GM12892 (cell line): ENCODE measurements at regions not wholly inside any gene's neighbourhood (a gene's known extent, or its start where the extent isn't known, plus 50 kb on each side); places are given as distances from the start of the nearest gene placed in this dataset.

Experiments used
- DNase-seq: peaks from one replicate; pipeline ENCODE4 v3.0.0; 2011; ENCODE audit not compliant: insufficient read length
- FAIRE-seq: peaks from 2 replicates; lab custom pipeline; 2011; peaks lifted over from hg19 to GRCh38; lab: Jason Lieb, UNC
- POLR2A ChIP-seq: IDR thresholded peaks from 2 replicates; pipeline ENCODE4 v1.6.1; 2011; ENCODE audit warnings: low read depth, low read length, control low read depth
- POLR2AphosphoS5 ChIP-seq: IDR thresholded peaks from 2 replicates; pipeline ENCODE4 v1.6.1; 2011; ENCODE audit warnings: low read depth, low read length, control low read depth
- TAF1 ChIP-seq: IDR thresholded peaks from 2 replicates; pipeline ENCODE4 v1.6.1; 2011; ENCODE audit warnings: low read depth, mild to moderate bottlenecking, control low read depth, low read length, borderline replicate concordance

DNA sequence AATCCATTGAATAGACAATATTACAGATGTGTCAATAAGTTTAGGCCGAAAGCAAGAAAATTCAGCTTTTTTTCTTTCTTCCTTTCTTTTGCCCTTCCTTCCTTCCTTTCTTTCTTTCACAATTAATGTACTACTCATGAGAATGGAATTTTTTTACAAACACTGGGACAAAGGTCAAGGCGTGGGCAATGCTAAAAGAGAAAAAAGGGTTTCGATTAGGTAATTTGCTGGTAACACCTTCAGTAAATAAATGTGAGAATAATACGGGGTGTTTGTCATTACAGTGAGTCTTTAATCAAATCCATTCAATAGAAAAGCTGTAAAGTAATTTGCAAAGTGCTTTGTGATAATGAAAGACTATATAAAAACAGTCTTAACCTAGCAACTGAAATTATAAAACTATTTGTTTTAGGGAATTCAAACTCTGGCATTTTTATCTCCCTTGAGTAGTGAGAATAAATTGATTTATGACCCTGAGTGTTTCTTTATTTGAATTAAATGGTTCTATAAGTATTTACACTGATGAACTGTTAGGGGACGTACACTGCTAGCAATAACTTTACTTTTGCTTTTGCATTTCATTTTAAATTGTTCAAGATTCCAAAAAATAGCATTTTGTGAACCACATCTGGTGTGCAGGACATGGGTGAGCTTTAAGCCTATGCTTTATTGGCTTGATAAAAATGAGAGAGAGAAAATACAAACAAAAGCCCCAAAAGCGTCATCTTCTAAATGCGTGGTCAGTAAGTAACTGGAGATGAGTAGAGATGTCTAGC is 104.2 kb upstream of the THRB start:
- TF ChIP-seq TAF1, result no peak
- TF ChIP-seq POLR2A, result no peak
- TF ChIP-seq POLR2AphosphoS5, result no peak
- DNase-seq, result no peak
- no peak for FAIRE-seq

GRCh38 chr3:24601066-24601939 is 106.7 kb upstream of the THRB start:
- FAIRE-seq (no peak), DNase-seq (no peak)
- TF ChIP-seq POLR2AphosphoS5 (no peak), POLR2A (no peak), TAF1 (no peak)

DNA sequence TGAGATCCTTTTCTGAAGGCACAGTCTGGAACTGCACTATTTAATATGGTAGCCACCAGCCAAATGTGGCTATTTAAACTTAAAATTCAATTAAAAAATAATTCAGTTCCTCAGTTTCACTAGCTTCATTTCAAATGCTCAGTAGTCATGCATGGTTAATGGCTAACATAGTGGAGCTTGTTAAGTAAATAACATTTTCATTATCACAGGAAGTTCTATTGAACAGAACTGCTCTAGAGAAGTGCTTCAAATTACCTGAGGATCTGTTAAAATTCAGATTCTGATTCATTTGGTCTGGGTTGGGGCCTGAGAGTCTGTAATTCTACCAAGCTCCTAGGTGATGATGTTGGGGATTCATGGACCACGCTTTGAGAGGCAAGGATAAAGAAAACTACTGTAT is 109.6 kb upstream of the THRB start:
- DNase-seq, result no peak
- FAIRE-seq, result no peak
- no peak for TF ChIP-seq POLR2AphosphoS5
- no peak for TF ChIP-seq POLR2A
- TF ChIP-seq TAF1, result no peak

- no peak for TF ChIP-seq TAF1
- DNase-seq (no peak), FAIRE-seq (no peak)
Measured at GRCh38 chr3:24605511-24606028, 110.9 kb upstream of the THRB start.

DNA sequence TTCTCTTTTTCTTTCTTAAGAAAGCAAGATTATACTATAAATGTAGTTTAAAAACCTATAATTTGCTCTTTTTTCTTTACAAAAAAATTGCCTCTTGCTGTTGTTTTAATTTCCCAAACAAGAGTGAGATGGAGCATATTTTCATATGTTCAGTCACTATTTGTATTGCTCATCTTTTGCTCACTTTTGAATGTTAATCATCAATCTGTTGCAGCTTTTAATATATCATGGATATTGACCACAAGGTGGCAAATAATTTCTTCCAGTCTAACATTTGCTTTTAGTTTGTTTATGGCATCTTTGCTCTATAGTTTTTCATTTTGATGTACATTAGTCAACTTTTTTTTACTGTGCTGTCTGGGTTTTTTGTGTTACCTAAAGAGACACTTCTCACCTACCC is 112.6 kb upstream of the THRB start:
- DNase-seq, result no peak
- TF ChIP-seq POLR2AphosphoS5 (no peak), POLR2A (no peak), TAF1 (no peak)
- no peak for FAIRE-seq

GRCh38 chr3:24608701-24609390 is 114.2 kb upstream of the THRB start:
- TF ChIP-seq POLR2A (no peak), TAF1 (no peak), POLR2AphosphoS5 (no peak)
- DNase-seq (no peak), FAIRE-seq (no peak)

DNA sequence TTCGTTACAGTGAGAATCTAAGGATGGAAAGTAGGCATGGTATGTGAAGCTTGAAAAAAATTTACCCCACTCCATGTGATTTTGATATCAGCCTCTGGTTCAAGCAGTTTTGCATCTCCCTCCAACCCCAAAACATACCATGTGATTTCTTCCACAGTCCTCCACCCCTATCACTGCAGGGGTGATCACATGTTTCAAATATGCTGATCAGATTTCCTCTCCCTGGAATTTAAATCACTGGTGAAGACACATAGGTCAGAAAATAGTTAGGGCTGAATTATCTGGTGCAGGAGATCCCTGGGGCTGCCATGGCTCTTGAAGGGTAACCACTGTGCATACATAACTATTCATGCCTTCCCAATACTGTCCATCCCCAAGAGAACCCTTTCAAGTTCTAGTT is 119.7 kb upstream of the THRB start:
- no peak for FAIRE-seq
- TF ChIP-seq POLR2AphosphoS5 (no peak), TAF1 (no peak), POLR2A (no peak)

GRCh38 chr3:24615177-24615576 is 120.5 kb upstream of the THRB start:
- TF ChIP-seq POLR2AphosphoS5 (no peak), POLR2A (no peak), TAF1 (no peak)
- FAIRE-seq (no peak), DNase-seq (no peak)

More for the DNA sequence above, 119.7 kb upstream of the THRB start:
- DNase-seq, result no peak

- DNase-seq (no peak), FAIRE-seq (no peak)
- no peak for TF ChIP-seq POLR2AphosphoS5
Measured at GRCh38 chr3:24616110-24616829, 121.6 kb upstream of the THRB start.

DNA sequence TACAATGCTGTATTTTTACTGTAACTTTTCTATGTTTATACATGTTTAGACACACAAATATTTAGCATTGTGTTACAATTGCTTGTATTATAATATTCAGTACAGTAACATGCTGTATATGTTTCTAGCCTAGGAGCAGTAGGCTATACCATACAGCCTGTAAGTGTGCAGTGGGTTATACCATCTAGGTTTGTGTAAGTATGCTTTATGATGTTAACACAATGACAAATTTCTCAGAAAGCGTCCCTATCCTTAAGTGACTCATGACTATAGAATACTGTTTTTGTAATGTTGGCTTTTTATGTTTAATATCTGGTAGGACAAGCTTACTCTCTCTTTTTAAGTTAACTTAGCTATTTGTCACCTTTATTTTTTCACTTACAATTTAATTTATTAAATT is 127.5 kb upstream of the THRB start:
- DNase-seq (no peak), FAIRE-seq (no peak)
- TF ChIP-seq TAF1 (no peak), POLR2A (no peak), POLR2AphosphoS5 (no peak)

- TF ChIP-seq TAF1, result no peak
- no peak for TF ChIP-seq POLR2A
- no peak for TF ChIP-seq POLR2AphosphoS5
- no peak for FAIRE-seq
- DNase-seq, result no peak
Measured at GRCh38 chr3:24622696-24623225, 128.1 kb upstream of the THRB start.

- DNase-seq, result no peak
- TF ChIP-seq POLR2AphosphoS5, result no peak
- TF ChIP-seq TAF1, result no peak
- no peak for TF ChIP-seq POLR2A
- no peak for FAIRE-seq
Measured at GRCh38 chr3:24623657-24624056, 129.0 kb upstream of the THRB start.
